MM.1S (cell line): ENCODE measurements at regions not wholly inside any gene's neighbourhood (a gene's known extent, or its start where the extent isn't known, plus 50 kb on each side); places are given as distances from the start of the nearest gene placed in this dataset.

Source experiments
- DNase-seq: peaks from one replicate; pipeline ENCODE4 v3.0.0-alpha.2; 2015
- H2AFZ ChIP-seq: fragments of 300-600 bp; sonication (generic); 2 replicates; pipeline ENCODE4 v1.6.0; 2016; ENCODE audit warnings: antibody characterized with exemption, low read length
- H3F3A ChIP-seq: fragments of 300-600 bp; sonication (generic); 2 replicates; pipeline ENCODE4 v1.6.1; 2016; ENCODE audit warnings: mild to moderate bottlenecking, antibody characterized with exemption, low read length, moderate library complexity, mixed read lengths; ENCODE audit not compliant: insufficient read depth
- H3K27ac ChIP-seq: fragments of 300-600 bp; sonication (generic); 2 replicates; pipeline ENCODE4 v1.5.1; 2016; ENCODE audit warnings: mild to moderate bottlenecking, low read length
- H3K27me3 ChIP-seq: fragments of 300-600 bp; sonication (generic); replicated peaks from 2 replicates; pipeline ENCODE4 v1.6.0; 2016; ENCODE audit warnings: low read length; ENCODE audit not compliant: insufficient read depth
- H3K36me3 ChIP-seq: fragments of 300-600 bp; sonication (generic); replicated peaks from 2 replicates; pipeline ENCODE4 v1.6.1; 2016; ENCODE audit warnings: mild to moderate bottlenecking, low read length, mixed read lengths; ENCODE audit not compliant: insufficient read depth
- H3K4me1 ChIP-seq: fragments of 300-600 bp; sonication (generic); 2 replicates; pipeline ENCODE4 v1.6.1; 2016; ENCODE audit warnings: low read length, mixed read lengths
- H3K4me2 ChIP-seq: fragments of 300-600 bp; sonication (generic); 2 replicates; pipeline ENCODE4 v1.6.0; 2016; ENCODE audit warnings: low read depth, low read length
- H3K4me3 ChIP-seq: fragments of 300-600 bp; sonication (generic); 2 replicates; pipeline ENCODE4 v1.5.1; 2016; ENCODE audit warnings: low read length, mixed read lengths
- H3K79me2 ChIP-seq: fragments of 300-600 bp; sonication (generic); 2 replicates; pipeline ENCODE4 v1.6.1; 2016; ENCODE audit warnings: mixed run types, low read length, mixed read lengths
- H3K9ac ChIP-seq: fragments of 300-600 bp; sonication (generic); 2 replicates; pipeline ENCODE4 v1.6.1; 2016; ENCODE audit warnings: low read length, mixed read lengths
- H3K9me2 ChIP-seq: fragments of 300-600 bp; sonication (generic); replicated peaks from 2 replicates; pipeline ENCODE4 v1.6.1; 2016; ENCODE audit warnings: mild to moderate bottlenecking, low read length, mixed read lengths; ENCODE audit not compliant: insufficient read depth
- H3K9me3 ChIP-seq: fragments of 300-600 bp; sonication (generic); replicated peaks from 2 replicates; pipeline ENCODE4 v1.6.1; 2016; ENCODE audit warnings: mild to moderate bottlenecking, low read length, mixed read lengths; ENCODE audit not compliant: insufficient read depth
- H4K20me1 ChIP-seq: fragments of 300-600 bp; sonication (generic); 2 replicates; pipeline ENCODE4 v1.6.1; 2016; ENCODE audit warnings: mild to moderate bottlenecking, low read length, moderate library complexity, mixed read lengths; ENCODE audit not compliant: insufficient read depth
- EZH2 ChIP-seq: fragments of 300-600 bp; sonication (generic); optimal IDR thresholded peaks from 2 replicates; pipeline ENCODE3; 2017; ENCODE audit warnings: low read depth, mild to moderate bottlenecking, antibody characterized with exemption, low read length, mixed read lengths
- EZH2phosphoT487 ChIP-seq: fragments of 300-600 bp; sonication (generic); IDR thresholded peaks from 2 replicates; pipeline ENCODE4 v1.6.1; 2018; ENCODE audit warnings: antibody characterized with exemption, low read length
- TF ChIP-seq, protein P1 (sequence below): fragments of 300-600 bp; sonication (generic); IDR thresholded peaks from 2 replicates; pipeline ENCODE4 v1.5.1; 2016; ENCODE audit warnings: antibody characterized with exemption, low read length, mixed read lengths

DNA sequence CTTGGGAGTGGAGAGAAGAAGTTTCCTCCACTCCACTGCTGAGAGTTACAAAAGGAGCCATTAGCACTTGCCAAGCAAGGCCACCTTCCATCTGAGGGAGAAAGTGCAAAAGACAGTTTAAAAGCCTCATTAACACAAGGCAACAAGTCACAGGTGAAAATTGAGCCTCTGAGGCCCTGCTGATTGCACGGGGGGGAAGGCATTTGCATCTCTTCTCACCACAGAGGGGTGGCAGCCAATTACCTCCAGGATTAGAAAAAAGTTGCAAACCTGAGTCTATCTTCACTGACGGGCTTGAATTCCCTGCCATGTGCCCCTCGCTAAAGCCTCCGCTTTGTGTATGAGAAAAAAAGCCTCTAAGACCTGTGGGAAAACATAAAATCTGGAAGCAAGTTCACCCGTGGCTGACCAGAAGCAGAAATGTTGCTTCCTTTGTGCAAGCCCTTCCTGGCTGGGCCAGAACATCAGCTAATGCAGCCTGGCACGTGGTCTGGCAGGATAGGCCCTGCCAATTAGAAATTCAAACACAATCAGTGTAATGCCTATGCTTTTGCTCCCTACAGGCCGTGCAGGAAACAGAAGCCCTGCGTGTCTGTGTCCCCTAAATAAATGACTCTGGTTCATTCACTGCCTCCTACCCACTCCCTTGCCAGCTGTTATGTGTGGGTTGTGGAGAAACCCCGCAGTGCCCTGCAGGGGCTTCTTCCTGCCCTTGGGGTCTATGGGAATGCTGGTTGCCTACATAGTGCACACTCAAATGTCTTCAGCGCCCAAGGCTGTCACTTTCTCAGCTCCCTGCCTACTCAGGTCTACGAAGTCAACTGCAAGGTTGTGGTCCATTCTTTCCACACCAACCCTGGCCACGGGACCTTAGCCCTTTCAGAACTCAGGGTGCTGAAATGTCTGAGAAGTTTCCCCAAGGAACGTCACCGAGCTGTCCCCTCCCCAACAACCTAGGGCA is 150.2 kb downstream of the UQCRFS1 start:
- no peaks in the 10 kb centered on the region for H3F3A ChIP-seq
- no peak overlapping the region for H3K4me3 ChIP-seq
- no peaks in the 10 kb centered on the region for H3K4me1 ChIP-seq
- TF ChIP-seq EZH2phosphoT487 (no peak), EZH2 (no peak)
- TF ChIP-seq, protein P1, sequence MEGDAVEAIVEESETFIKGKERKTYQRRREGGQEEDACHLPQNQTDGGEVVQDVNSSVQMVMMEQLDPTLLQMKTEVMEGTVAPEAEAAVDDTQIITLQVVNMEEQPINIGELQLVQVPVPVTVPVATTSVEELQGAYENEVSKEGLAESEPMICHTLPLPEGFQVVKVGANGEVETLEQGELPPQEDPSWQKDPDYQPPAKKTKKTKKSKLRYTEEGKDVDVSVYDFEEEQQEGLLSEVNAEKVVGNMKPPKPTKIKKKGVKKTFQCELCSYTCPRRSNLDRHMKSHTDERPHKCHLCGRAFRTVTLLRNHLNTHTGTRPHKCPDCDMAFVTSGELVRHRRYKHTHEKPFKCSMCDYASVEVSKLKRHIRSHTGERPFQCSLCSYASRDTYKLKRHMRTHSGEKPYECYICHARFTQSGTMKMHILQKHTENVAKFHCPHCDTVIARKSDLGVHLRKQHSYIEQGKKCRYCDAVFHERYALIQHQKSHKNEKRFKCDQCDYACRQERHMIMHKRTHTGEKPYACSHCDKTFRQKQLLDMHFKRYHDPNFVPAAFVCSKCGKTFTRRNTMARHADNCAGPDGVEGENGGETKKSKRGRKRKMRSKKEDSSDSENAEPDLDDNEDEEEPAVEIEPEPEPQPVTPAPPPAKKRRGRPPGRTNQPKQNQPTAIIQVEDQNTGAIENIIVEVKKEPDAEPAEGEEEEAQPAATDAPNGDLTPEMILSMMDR: no peak
- no peaks in the 10 kb centered on the region for H3K36me3 ChIP-seq
- no peaks in the 10 kb centered on the region for H3K9me2 ChIP-seq
- no peak overlapping the region for H2AFZ ChIP-seq
- H4K20me1 ChIP-seq: no peaks in the 10 kb centered on the region
- no peak overlapping the region for H3K4me2 ChIP-seq
- H3K9me3 ChIP-seq: no peaks in the 10 kb centered on the region
- peaks cover 22% of the 10 kb centered on the region for H3K27me3 ChIP-seq
- no peak overlapping the region for H3K9ac ChIP-seq
- no peak for DNase-seq
- no peak overlapping the region for H3K27ac ChIP-seq
- no peaks in the 10 kb centered on the region for H3K79me2 ChIP-seq

DNA sequence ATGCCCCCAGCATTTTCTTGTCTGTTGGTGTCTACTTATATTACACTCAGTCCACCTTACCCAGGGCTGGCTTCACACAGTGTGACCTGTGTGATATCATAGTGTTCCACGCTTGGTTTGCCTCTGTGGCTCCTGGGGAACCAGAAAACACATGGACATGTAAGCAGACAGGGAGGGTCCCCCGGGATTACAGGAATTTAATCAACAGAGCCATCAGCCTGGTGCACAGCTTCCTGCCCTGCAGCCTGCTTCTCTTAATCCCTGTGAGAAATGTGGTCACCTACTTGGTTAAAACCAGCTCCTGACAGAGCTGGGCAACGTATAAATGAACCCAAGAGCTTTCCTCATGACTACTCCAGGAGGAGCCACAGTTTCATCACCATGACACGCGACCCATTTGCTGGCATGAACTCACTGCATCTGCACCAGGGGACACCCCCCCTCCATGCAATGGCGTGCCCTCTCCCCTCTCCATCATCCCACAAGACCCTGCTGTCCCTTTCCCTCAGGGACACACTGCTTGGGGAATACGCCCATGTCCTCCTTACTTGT is 152.1 kb downstream of the UQCRFS1 start:
- TF ChIP-seq EZH2phosphoT487 (no peak), EZH2 (no peak)
- TF ChIP-seq, protein P1: no peak
- no peak overlapping the region for H3K4me3 ChIP-seq
- no peaks in the 10 kb centered on the region for H3K79me2 ChIP-seq
- H3K4me2 ChIP-seq: no peak overlapping the region
- H3K27ac ChIP-seq: no peak overlapping the region
- H3K27me3 ChIP-seq: peaks cover 18% of the 10 kb centered on the region
- no peak overlapping the region for H2AFZ ChIP-seq
- no peak for DNase-seq
- no peaks in the 10 kb centered on the region for H4K20me1 ChIP-seq
- no peaks in the 10 kb centered on the region for H3K9me2 ChIP-seq
- no peaks in the 10 kb centered on the region for H3F3A ChIP-seq
- no peaks in the 10 kb centered on the region for H3K9me3 ChIP-seq
- no peaks in the 10 kb centered on the region for H3K4me1 ChIP-seq
- no peaks in the 10 kb centered on the region for H3K36me3 ChIP-seq
- no peak overlapping the region for H3K9ac ChIP-seq

GRCh38 chr19:29056535-29056934 is 156.4 kb downstream of the UQCRFS1 start:
- TF ChIP-seq EZH2phosphoT487 (no peak), EZH2 (no peak)
- TF ChIP-seq, protein P1: no peak
- no peak overlapping the region for H3K4me2 ChIP-seq
- H3K4me1 ChIP-seq: no peaks in the 10 kb centered on the region
- DNase-seq: no peak
- H3K9me2 ChIP-seq: no peaks in the 10 kb centered on the region
- no peaks in the 10 kb centered on the region for H3K36me3 ChIP-seq
- no peaks in the 10 kb centered on the region for H4K20me1 ChIP-seq
- H3F3A ChIP-seq: no peaks in the 10 kb centered on the region
- H3K9ac ChIP-seq: no peak overlapping the region
- H3K27me3 ChIP-seq: peaks cover 12% of the 10 kb centered on the region; the same call in 1 of the 2 replicates
- H2AFZ ChIP-seq: no peak overlapping the region
- no peak overlapping the region for H3K27ac ChIP-seq
- H3K79me2 ChIP-seq: no peaks in the 10 kb centered on the region
- H3K9me3 ChIP-seq: no peaks in the 10 kb centered on the region
- no peak overlapping the region for H3K4me3 ChIP-seq
